KMS-11 (cell line): ENCODE measurements at regions not wholly inside any gene's neighbourhood (a gene's known extent, or its start where the extent isn't known, plus 50 kb on each side); places are given as distances from the start of the nearest gene placed in this dataset.

ENCODE experiments used
- H2AFZ ChIP-seq: fragments of 200-600 bp; sonication (generic); 2 replicates; pipeline ENCODE4 v1.6.1; 2016; ENCODE audit warnings: antibody characterized with exemption, mixed run types, low read depth
- H3K27ac ChIP-seq: fragments of 200-600 bp; sonication (generic); 2 replicates; pipeline ENCODE4 v1.6.1; 2016; ENCODE audit warnings: mild to moderate bottlenecking, mixed run types
- H3K27me3 ChIP-seq: fragments of 200-600 bp; sonication (generic); 2 replicates; pipeline ENCODE4 v1.6.1; 2017; ENCODE audit warnings: mild to moderate bottlenecking, low read depth, mixed run types, moderate library complexity; ENCODE audit not compliant: insufficient read depth
- H3K36me3 ChIP-seq: fragments of 200-600 bp; sonication (generic); 2 replicates; pipeline ENCODE4 v1.6.1; 2017; ENCODE audit warnings: mild to moderate bottlenecking, mixed run types; ENCODE audit not compliant: insufficient read depth
- H3K4me1 ChIP-seq: fragments of 200-600 bp; sonication (generic); 2 replicates; pipeline ENCODE4 v1.6.1; 2016; ENCODE audit warnings: mild to moderate bottlenecking, low read depth, mixed run types; ENCODE audit not compliant: poor library complexity, severe bottlenecking
- H3K4me2 ChIP-seq: fragments of 200-600 bp; sonication (generic); 2 replicates; pipeline ENCODE4 v1.7.0; 2016; ENCODE audit warnings: mild to moderate bottlenecking, mixed run types
- H3K4me3 ChIP-seq: fragments of 200-600 bp; sonication (generic); IDR thresholded peaks from 2 replicates; pipeline ENCODE4 v1.6.1; 2017; ENCODE audit warnings: low read depth, low read length, mixed read lengths; ENCODE audit not compliant: insufficient read depth
- H3K79me2 ChIP-seq: fragments of 200-600 bp; sonication (generic); 2 replicates; pipeline ENCODE4 v1.6.1; 2016; ENCODE audit warnings: low read depth, mixed run types; ENCODE audit not compliant: insufficient read depth
- H3K9ac ChIP-seq: fragments of 200-600 bp; sonication (generic); 2 replicates; pipeline ENCODE4 v1.6.1; 2016; ENCODE audit warnings: mild to moderate bottlenecking, mixed run types
- H4K20me1 ChIP-seq: fragments of 200-600 bp; sonication (generic); 2 replicates; pipeline ENCODE4 v1.6.1; 2016; ENCODE audit warnings: mild to moderate bottlenecking, mixed run types; ENCODE audit not compliant: insufficient read depth
- TF ChIP-seq, protein P1 (sequence below): fragments of 200-600 bp; sonication (generic); conservative IDR thresholded peaks from 2 replicates; pipeline ENCODE4 v1.6.1; 2017; ENCODE audit warnings: low read depth, mild to moderate bottlenecking, antibody characterized with exemption, low read length, moderate library complexity, mixed read lengths

DNA sequence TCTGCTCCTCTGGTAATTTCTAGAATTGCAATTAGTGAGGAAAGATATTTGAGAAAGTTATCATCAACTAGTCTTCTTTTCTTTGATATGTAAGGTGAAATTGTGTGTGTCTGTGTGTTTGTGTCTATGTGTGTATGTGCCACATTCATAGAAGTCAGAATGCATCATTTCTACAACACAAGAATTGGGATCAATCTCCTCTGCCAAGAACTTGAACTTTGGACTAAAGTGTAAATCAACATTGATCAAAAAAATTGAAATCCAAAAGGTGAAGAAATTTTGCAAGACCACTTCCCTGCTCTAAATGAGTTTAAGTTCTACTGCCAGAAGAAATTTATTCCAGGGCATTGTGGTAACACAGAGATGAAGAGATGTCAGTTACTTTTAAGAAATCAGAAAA, 1072.8 kb downstream of the GRM8 start:
- H3K4me3 ChIP-seq: no peak overlapping the region
- H2AFZ ChIP-seq: no peak overlapping the region
- no peak overlapping the region for H3K4me2 ChIP-seq
- H3K27ac ChIP-seq: no peak overlapping the region
- TF ChIP-seq, protein P1, sequence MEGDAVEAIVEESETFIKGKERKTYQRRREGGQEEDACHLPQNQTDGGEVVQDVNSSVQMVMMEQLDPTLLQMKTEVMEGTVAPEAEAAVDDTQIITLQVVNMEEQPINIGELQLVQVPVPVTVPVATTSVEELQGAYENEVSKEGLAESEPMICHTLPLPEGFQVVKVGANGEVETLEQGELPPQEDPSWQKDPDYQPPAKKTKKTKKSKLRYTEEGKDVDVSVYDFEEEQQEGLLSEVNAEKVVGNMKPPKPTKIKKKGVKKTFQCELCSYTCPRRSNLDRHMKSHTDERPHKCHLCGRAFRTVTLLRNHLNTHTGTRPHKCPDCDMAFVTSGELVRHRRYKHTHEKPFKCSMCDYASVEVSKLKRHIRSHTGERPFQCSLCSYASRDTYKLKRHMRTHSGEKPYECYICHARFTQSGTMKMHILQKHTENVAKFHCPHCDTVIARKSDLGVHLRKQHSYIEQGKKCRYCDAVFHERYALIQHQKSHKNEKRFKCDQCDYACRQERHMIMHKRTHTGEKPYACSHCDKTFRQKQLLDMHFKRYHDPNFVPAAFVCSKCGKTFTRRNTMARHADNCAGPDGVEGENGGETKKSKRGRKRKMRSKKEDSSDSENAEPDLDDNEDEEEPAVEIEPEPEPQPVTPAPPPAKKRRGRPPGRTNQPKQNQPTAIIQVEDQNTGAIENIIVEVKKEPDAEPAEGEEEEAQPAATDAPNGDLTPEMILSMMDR: no peak
- H3K27me3 ChIP-seq: no peaks in the 10 kb centered on the region
- H3K36me3 ChIP-seq: no peaks in the 10 kb centered on the region
- H3K9ac ChIP-seq: no peak overlapping the region
- H3K79me2 ChIP-seq: no peaks in the 10 kb centered on the region
- no peaks in the 10 kb centered on the region for H3K4me1 ChIP-seq
- no peaks in the 10 kb centered on the region for H4K20me1 ChIP-seq

DNA sequence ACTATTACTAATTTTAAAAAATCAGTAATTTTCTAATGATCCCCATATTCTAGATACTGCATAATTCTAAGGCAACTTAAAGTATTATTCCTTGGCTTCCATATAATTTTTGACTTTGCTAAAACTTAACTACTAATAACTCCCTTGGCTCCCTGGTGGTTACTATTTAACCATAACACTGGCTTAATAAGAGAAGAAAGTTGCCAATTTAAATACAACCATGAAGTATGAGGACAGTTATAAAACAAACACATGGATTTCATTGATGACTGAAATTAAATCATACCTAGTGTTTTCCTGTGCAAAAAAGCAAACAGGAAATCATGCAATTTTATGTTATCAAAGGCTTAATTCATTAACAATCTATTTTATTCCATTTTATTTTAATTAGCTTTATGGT, 1073.9 kb downstream of the GRM8 start:
- Histone ChIP-seq H3K4me1 (no peaks in the 10 kb centered on the region), H3K27me3 (no peaks in the 10 kb centered on the region), H3K27ac (no peak overlapping the region), H2AFZ (no peak overlapping the region), H3K4me2 (no peak overlapping the region), H3K79me2 (no peaks in the 10 kb centered on the region), H4K20me1 (no peaks in the 10 kb centered on the region), H3K9ac (no peak overlapping the region), H3K36me3 (no peaks in the 10 kb centered on the region), H3K4me3 (no peak overlapping the region)
- TF ChIP-seq, protein P1: no peak

DNA sequence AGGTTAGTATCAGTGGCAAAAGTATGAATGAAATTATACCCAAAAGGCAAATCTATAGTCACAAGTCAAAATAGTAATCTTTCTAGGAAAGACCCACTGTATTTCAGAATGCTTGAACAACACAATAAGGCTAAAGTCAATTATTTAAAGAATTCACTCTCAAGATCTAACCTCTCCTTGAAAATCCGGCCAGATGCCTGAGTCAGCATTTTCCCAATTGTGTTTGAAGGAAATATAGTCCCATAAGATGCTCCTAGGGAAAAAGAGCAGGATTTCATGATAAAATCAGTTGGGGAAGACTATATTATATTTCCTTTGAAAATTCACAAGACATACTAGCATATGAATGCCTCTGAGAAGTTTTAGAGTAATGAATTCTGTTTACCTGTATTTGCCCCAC, 1075.0 kb downstream of the GRM8 start:
- H3K9ac ChIP-seq: no peak overlapping the region
- no peak overlapping the region for H3K27ac ChIP-seq
- H3K36me3 ChIP-seq: no peaks in the 10 kb centered on the region
- TF ChIP-seq, protein P1: no peak
- H3K79me2 ChIP-seq: no peaks in the 10 kb centered on the region
- no peaks in the 10 kb centered on the region for H3K4me1 ChIP-seq
- H4K20me1 ChIP-seq: no peaks in the 10 kb centered on the region
- H2AFZ ChIP-seq: no peak overlapping the region
- H3K27me3 ChIP-seq: no peaks in the 10 kb centered on the region
- H3K4me2 ChIP-seq: no peak overlapping the region
- H3K4me3 ChIP-seq: no peak overlapping the region

DNA sequence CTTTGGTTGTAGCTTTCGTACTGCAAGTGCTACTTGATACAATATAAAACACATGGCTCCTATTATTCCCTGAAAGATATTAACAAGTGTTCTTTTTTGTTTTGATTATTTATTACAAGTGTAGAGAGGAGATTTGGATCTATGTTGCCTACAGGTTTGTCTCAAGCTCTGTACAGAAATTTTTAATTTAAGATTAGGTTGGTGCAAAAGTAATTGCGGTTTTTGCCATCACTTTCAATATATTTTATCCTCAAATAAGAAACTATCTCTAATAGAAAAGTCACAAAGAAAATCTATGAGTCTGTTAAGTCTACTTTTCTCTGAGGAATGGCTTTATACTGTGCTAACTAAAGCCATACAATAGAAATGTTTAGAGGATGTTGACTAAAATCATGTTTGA, 1086.1 kb downstream of the GRM8 start:
- Histone ChIP-seq H3K9ac (no peak overlapping the region), H4K20me1 (no peaks in the 10 kb centered on the region), H3K4me1 (no peaks in the 10 kb centered on the region), H2AFZ (no peak overlapping the region), H3K79me2 (no peaks in the 10 kb centered on the region), H3K4me2 (no peak overlapping the region), H3K4me3 (no peak overlapping the region), H3K27me3 (no peaks in the 10 kb centered on the region), H3K27ac (no peak overlapping the region), H3K36me3 (no peaks in the 10 kb centered on the region)
- TF ChIP-seq, protein P1: no peak

DNA sequence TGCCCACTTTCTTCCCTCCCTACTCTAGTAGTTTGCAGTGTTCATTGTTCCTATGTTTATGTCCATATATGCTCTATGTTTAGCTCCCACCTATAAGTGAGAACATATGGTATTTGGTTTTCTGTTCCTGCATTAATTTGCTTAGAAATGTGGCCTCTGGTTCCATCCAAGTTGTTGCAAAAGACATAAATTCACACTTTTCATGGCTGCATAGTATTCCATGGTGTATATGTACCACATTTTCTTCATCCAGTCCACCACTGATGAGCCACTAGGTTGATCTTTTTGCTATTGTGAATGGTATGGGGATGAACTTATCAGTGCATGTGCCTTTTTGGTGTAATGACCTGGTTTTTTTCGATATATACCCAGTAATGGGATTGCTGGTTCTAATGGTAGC, 1089.1 kb downstream of the GRM8 start:
- Histone ChIP-seq H2AFZ (no peak overlapping the region), H3K4me1 (no peaks in the 10 kb centered on the region), H3K4me2 (no peak overlapping the region), H3K79me2 (no peaks in the 10 kb centered on the region), H4K20me1 (no peaks in the 10 kb centered on the region), H3K4me3 (no peak overlapping the region), H3K36me3 (no peaks in the 10 kb centered on the region), H3K9ac (no peak overlapping the region), H3K27me3 (no peaks in the 10 kb centered on the region), H3K27ac (no peak overlapping the region)
- TF ChIP-seq, protein P1: no peak
